GM23338 (cell line): ENCODE measurements at regions not wholly inside any gene's neighbourhood (a gene's known extent, or its start where the extent isn't known, plus 50 kb on each side); places are given as distances from the start of the nearest gene placed in this dataset.

Source experiments
- ATAC-seq: fragments of 200-7000 bp; cut with Tn5 transposase; 3 replicates; pipeline ENCODE4 v1.9.1; 2020
- DNase-seq: peaks from one replicate; pipeline ENCODE4 v3.0.0-alpha.2; 2015; ENCODE audit warnings: low spot score
- H2AFZ ChIP-seq: fragments of 200-600 bp; sonication (generic); 2 replicates; pipeline ENCODE4 v1.8.0; 2016; ENCODE audit warnings: antibody characterized with exemption, mild to moderate bottlenecking, moderate library complexity
- H3F3A ChIP-seq: fragments of 200-600 bp; sonication (generic); replicated peaks from 2 replicates; pipeline ENCODE4 v1.8.0; 2017; ENCODE audit warnings: antibody characterized with exemption, mixed run types, low read depth
- H3K27ac ChIP-seq: fragments of 200-600 bp; sonication (generic); 2 replicates; pipeline ENCODE4 v1.6.1; 2016; ENCODE audit warnings: low read depth
- H3K27me3 ChIP-seq: fragments of 200-600 bp; sonication (generic); 2 replicates; pipeline ENCODE4 v1.8.0; 2016; ENCODE audit warnings: mild to moderate bottlenecking, mixed run types, moderate library complexity; ENCODE audit not compliant: insufficient read depth
- H3K36me3 ChIP-seq: fragments of 200-600 bp; sonication (generic); 2 replicates; pipeline ENCODE4 v1.8.0; 2016; ENCODE audit warnings: mild to moderate bottlenecking; ENCODE audit not compliant: insufficient read depth
- H3K4me1 ChIP-seq: fragments of 200-600 bp; sonication (generic); 2 replicates; pipeline ENCODE4 v1.8.0; 2016; ENCODE audit warnings: mild to moderate bottlenecking, moderate library complexity; ENCODE audit not compliant: insufficient read depth
- H3K4me2 ChIP-seq: fragments of 200-600 bp; sonication (generic); 2 replicates; pipeline ENCODE4 v1.7.1; 2017; ENCODE audit warnings: mixed run types
- H3K4me3 ChIP-seq: fragments of 200-600 bp; sonication (generic); 2 replicates; pipeline ENCODE4 v1.6.1; 2016; ENCODE audit warnings: mixed run types
- H3K79me2 ChIP-seq: fragments of 200-600 bp; sonication (generic); replicated peaks from 2 replicates; pipeline ENCODE4 v1.8.0; 2017; ENCODE audit warnings: mild to moderate bottlenecking; ENCODE audit not compliant: insufficient read depth
- H3K9me2 ChIP-seq: fragments of 200-600 bp; sonication (generic); 2 replicates; pipeline ENCODE4 v1.8.0; 2017; ENCODE audit not compliant: insufficient read depth
- H4K20me1 ChIP-seq: fragments of 200-600 bp; sonication (generic); replicated peaks from 2 replicates; pipeline ENCODE4 v1.8.0; 2017; ENCODE audit warnings: mild to moderate bottlenecking; ENCODE audit not compliant: insufficient read depth
- H3K27ac Mint-ChIP-seq: 2 replicates; pipeline ENCODE4 v1.8.0; 2020; ENCODE audit warnings: inconsistent platforms, mild to moderate bottlenecking, moderate library complexity, mixed read lengths
- H3K27me3 Mint-ChIP-seq: 3 replicates; pipeline ENCODE4 v1.8.0; 2022; ENCODE audit warnings: low read depth, mild to moderate bottlenecking, moderate library complexity, mixed read lengths, inconsistent platforms; ENCODE audit not compliant: insufficient read depth, poor library complexity
- H3K36me3 Mint-ChIP-seq: 3 replicates; pipeline ENCODE4 v1.8.0; 2021; ENCODE audit warnings: low read depth, mild to moderate bottlenecking, inconsistent platforms, moderate library complexity, mixed read lengths
- H3K4me1 Mint-ChIP-seq: 3 replicates; pipeline ENCODE4 v1.8.0; 2020; ENCODE audit warnings: mild to moderate bottlenecking, inconsistent platforms, mixed read lengths
- H3K4me3 Mint-ChIP-seq: 3 replicates; pipeline ENCODE4 v1.8.0; 2021; ENCODE audit warnings: moderate library complexity, mild to moderate bottlenecking, inconsistent platforms, mixed read lengths
- H3K9me3 Mint-ChIP-seq: 3 replicates; pipeline ENCODE4 v1.8.0; 2020; ENCODE audit warnings: moderate library complexity, mild to moderate bottlenecking, inconsistent platforms, mixed read lengths
- EZH2phosphoT487 ChIP-seq: fragments of 200-600 bp; sonication (generic); IDR thresholded peaks from one replicate; pipeline ENCODE4 v1.8.1; 2018; ENCODE audit warnings: antibody characterized with exemption; ENCODE audit not compliant: unreplicated experiment
- NANOG ChIP-seq: IDR thresholded peaks from 2 replicates; pipeline ENCODE4 v1.6.1; 2016; ENCODE audit warnings: antibody characterized with exemption, borderline replicate concordance
- POLR2AphosphoS5 ChIP-seq: IDR thresholded peaks from 2 replicates; pipeline ENCODE4 v1.6.1; 2016; ENCODE audit warnings: antibody characterized with exemption, low read depth
- REST ChIP-seq: IDR thresholded peaks from one replicate; pipeline ENCODE4 v1.6.1; 2018; ENCODE audit warnings: antibody characterized with exemption; ENCODE audit not compliant: unreplicated experiment
- STAT1 ChIP-seq: IDR thresholded peaks from one replicate; pipeline ENCODE4 v1.6.1; 2016; ENCODE audit warnings: antibody characterized with exemption; ENCODE audit not compliant: unreplicated experiment
- ZNF114 ChIP-seq: fragments of 250-450 bp; sonication (Bioruptor Pico); IDR thresholded peaks from 2 replicates; pipeline ENCODE4 v1.5.0; 2020; ENCODE audit warnings: mild to moderate bottlenecking, moderate library complexity
- ZNF331 ChIP-seq: fragments of 250-450 bp; sonication (Bioruptor Pico); IDR thresholded peaks from 2 replicates; pipeline ENCODE4 v1.5.0; 2020; ENCODE audit warnings: low read depth, mild to moderate bottlenecking, moderate library complexity
- ZNF462 ChIP-seq: fragments of 250-450 bp; sonication (Bioruptor Pico); IDR thresholded peaks from 2 replicates; pipeline ENCODE4 v1.5.0; 2020; ENCODE audit warnings: mild to moderate bottlenecking, moderate library complexity

- no peak overlapping the region for H3K27ac Mint-ChIP-seq
- Histone ChIP-seq H3K79me2 (no peaks in the 10 kb centered on the region), H2AFZ (no peak overlapping the region), H3K36me3 (no peaks in the 10 kb centered on the region), H3K27ac (no peak overlapping the region), H3K4me3 (no peak overlapping the region), H3K27me3 (no peaks in the 10 kb centered on the region), H3K4me2 (no peak overlapping the region), H3K9me2 (no peaks in the 10 kb centered on the region), H3F3A (no peaks in the 10 kb centered on the region), H3K4me1 (0 out of 2 replicates have a peak, but pooled peaks cover under 1% of the 10 kb centered on the region), H4K20me1 (no peaks in the 10 kb centered on the region)
- H3K4me3 Mint-ChIP-seq = no peak overlapping the region
- H3K27me3 Mint-ChIP-seq = peaks cover 2% of the 10 kb centered on the region
- no peak for DNase-seq
- peaks cover 15% of the 10 kb centered on the region; the same call in 2 of the 3 replicates for H3K4me1 Mint-ChIP-seq
- no peaks in the 10 kb centered on the region; the same call in 2 of the 3 replicates for H3K36me3 Mint-ChIP-seq
- TF ChIP-seq ZNF462 (no peak), NANOG (no peak), REST (no peak), ZNF114 (CRISPR knock-in tag) (no peak), STAT1 (no peak), POLR2AphosphoS5 (no peak), EZH2phosphoT487 (no peak), ZNF331 (no peak)
- no peak for ATAC-seq
- H3K9me3 Mint-ChIP-seq = no peaks in the 10 kb centered on the region
Measured at GRCh38 chr18:6563896-6564295, 149.2 kb upstream of the L3MBTL4 start.
